HG02884 (cell line): ENCODE measurements at regions not wholly inside any gene's neighbourhood (a gene's known extent, or its start where the extent isn't known, plus 50 kb on each side); places are given as distances from the start of the nearest gene placed in this dataset.
A peak's percentile ranks its signal among the peaks of the same experiment; 100 is the strongest.
"Not testable (repeated sequence)": the region's sequence is repeated elsewhere in the genome, so short reads cannot be mapped to it uniquely, and the experiment has no call there.

ENCODE experiments used
- ATAC-seq: cut with Tn5 transposase; IDR thresholded peaks from one replicate; pipeline ENCODE4 v1.9.1; 2021; ENCODE audit warnings: mild to moderate bottlenecking, moderate library complexity; ENCODE audit not compliant: unreplicated experiment

DNA sequence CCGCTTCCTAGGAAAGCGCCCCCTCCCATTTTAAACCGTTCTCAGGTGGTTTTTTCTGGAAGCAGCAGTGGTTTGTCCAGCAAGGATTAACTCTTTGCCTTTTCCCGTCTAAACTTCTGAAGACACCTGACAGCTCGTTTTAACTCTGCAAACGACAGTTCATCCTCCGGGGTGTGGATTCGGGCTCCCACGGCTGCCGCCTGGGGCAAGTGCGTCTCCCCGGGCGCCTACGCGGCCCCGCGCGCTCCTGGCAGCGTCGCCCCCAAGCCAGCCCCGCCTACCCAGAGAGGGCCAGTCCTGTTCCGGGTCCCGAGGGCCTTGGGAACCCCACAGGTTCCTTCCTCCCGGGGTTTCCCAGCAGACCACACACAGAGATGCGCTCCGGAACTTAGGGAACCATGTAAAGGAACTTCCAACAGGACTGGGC lies 54.4 kb downstream of the PRR18 start:
- no peak for ATAC-seq

DNA sequence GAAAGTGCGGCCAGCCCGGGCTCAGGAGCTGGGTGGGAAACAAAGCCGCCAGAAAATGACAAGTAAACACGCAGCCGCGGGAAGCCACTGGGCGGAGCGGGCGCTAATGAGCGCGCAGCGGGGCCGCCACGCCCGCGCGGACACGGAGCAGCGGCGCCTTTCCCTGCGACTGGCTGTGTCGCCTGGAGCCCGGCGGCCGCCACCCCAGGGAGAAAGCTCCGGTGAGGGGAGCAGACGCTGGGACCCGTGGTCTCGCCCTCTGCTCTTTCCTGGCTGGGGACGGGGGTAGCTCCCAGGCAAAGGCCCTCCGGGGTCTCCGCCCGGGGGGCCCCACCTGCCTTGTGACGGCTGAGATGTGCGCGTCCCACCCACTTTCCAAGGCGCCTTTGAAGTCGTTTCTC lies 54.9 kb downstream of the PRR18 start:
- ATAC-seq, result no peak

GRCh38 chr6:166252601-166253000 lies 55.6 kb downstream of the PRR18 start:
- ATAC-seq, result no peak

DNA sequence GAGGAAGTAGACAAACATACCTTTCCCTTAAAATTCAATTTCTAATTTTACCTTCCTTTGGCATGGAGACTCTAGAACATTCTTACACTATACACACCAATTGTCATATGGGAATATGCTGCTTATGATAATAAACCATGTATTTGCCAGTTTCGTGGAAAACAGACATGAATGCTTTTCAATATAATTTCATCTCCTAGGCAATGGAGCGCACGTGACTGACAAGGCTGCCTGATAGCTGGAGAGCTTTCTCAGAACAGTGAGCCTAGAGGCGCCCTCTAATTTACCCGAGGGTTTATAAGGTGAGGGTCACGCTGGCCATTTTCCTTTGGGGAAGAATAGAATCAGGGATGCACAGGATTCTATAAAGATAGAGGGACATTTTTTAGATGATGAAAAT lies 56.5 kb downstream of the PRR18 start:
- ATAC-seq, result no peak

DNA sequence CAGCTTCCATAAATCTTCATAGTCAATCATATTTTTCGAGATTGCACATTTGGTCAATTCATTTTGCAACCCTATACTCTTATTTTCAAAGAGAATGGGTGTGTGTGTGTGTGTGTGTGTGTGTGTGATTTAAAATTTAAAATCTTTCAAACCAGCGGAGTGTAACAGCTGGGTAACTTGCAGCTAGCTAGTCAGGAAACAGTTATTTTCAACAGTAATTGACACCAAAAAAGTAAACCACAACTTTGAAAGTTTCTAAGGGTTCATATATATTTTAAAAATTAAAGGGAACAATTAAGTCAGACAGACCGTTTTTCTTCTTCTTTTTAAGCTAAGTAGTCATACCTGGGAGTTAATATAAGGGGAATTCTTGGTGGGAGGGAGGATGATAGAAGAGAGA lies 57.0 kb downstream of the PRR18 start:
- ATAC-seq, result no peak

GRCh38 chr6:166249061-166249785 lies 59.0 kb downstream of the PRR18 start:
- not testable (repeated sequence) for ATAC-seq

GRCh38 chr6:166245148-166245547 lies 63.0 kb downstream of the PRR18 start:
- no peak for ATAC-seq

DNA sequence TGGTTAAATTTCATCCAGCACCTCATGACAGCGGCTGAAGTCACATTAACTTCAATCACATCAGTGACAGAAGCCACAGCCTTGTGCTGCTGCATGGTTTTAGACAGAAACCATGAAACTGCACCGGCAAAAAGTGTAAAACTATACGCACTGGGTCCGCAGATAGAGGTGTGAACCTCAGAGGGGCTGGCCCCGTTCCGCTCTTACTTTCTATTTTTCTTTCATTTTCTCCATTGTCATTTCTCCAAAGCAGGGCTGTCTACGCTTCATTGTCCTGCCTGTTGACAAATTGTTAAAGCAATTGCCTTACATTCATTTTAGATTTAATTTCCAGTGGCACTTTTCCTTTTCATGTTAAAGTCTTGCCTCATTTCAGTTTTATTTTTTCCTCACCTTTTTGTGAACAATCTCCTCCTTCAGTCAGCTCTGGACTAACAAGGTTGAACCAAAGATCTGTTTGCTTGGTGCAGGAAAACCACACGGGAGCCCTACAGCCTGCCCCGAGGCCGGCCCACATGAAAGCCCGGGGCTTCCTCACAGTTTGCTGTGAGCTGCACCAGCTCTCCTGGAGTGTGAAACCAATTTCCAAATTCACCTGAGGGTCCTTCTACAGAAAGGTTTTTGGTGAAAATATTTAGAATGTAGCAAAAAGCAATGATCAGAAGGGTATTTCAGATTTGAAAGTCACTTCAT lies 63.7 kb downstream of the PRR18 start:
- ATAC-seq, result peak; percentile 73

DNA sequence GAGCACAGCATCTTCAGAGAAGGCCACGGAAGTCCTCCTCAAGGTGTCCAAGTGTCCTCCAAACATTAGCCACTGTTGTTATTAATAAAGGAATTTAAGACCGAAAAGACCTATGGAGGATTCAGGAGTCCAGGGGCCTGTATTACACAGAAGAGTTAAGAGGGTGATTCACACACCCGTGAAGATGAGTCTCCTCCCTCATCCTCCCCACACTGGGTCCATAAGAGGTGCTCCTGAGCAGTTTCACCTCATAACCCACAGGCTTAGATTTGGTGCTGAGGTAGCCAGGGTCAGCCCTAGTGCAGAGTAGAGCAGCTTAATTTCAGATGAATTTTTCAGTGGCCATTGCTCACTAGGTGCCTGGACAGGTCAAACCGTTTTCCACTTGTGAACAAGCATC lies 65.3 kb downstream of the PRR18 start:
- ATAC-seq, result no peak

DNA sequence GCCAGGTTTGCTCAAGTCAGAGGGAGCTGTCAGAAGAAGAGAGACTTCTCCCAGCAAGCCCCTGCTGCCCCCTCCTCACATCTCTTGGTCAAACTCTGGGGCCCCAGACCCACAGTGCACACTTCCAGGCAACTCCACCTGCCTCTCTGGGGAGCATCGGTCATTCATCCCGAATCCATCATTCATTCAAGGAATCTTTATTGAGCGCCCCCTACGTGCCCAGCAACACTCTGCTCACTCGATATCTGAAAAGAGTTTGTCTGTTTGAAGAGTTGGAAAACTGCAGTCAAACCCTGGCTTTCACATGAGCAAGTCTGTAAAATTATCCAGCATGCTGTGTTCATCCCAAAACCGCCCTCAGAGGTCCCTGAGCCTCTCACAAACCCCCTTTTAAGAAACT lies 66.2 kb downstream of the PRR18 start:
- ATAC-seq, result no peak

GRCh38 chr6:166240889-166241288 lies 67.3 kb downstream of the PRR18 start:
- ATAC-seq, result no peak

GRCh38 chr6:166237617-166238016 lies 70.0 kb upstream of the TBXT start:
- no peak for ATAC-seq

DNA sequence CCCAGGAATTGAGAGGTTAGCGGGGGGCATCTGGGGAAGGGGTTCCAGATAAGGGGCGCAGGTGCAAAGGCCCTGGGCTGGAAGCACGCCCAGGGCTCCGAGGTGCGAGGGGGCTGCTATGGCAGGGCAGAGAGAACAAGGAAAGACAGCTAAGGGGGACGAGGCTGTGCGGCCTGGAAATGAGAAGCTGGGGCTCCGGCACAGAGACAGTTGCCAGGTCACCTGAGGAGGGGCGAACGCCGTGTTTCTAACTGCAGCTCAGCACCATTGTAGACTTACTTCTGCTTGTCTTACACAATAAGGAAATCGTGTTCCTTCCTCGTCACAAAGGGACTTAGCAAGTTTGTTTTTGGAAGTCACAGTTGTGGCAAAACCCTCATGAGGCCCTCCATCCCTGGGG lies 68.9 kb upstream of the TBXT start:
- ATAC-seq, result no peak

DNA sequence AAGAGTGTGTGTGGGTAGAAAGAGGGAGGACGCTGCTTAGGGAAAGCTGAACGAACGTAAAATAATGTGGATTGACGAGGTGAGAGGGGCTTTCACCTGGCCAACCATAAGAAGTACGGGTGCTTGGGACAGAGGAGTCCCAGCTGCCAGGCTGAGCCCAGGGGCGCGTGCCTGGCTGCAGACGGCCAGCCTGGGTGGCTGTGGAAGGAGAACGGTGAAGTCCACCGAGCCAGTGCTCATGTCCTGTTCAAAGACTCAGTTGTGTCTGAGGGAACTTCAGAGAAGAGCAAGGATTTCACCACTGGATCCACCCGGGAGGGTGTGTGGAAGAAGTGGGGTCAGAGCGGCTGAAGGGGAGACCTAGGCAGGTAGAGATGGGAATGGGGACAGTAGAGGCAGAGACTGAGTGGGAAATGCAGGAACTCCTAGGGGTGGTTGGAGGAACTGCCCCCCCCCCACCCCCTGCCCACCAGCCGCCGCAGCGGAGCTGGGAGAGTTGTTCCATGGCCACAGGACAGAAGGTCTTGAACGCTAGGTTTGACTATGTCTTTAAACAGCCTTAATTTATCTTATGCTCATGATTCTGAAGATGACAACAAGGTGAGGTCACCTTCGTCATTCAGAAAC lies 68.1 kb upstream of the TBXT start:
- no peak for ATAC-seq

GRCh38 chr6:166231181-166231580 lies 63.5 kb upstream of the TBXT start:
- ATAC-seq, result not testable (repeated sequence)

DNA sequence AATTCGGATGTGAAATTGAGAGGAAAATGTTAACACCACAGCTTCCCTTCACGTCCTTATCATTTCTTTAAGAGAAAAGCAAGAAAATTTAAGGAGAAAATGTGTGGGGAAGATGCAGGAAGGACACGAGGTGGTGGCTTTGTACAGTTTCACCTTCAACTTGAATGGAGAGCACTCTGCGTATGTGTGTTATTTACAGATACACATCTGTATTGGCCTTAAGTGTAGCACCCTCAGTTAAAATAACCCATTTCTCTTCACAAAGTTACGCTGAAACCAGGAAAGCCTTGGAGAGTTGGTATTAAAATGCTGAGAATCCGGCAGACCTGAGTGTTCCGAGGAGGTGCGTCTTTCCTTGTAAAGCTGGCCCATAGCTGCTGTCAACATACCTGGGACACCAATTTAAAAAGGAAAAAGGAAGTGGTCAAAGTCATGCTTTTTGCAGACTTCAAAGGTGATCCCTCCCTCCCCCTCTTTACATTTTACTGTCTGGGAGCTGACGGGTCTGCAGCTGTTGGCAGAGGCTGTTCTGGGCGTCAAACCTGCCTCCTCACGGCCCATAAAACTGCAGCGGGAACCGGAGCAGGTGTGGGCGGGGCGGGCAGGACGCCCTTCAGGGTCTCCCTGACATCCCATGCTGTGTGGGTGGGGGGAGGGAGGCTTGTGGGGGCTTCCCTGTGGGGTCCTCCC lies 61.3 kb upstream of the TBXT start:
- peak; percentile 72 for ATAC-seq

- ATAC-seq, result no peak
Measured at GRCh38 chr6:166228425-166228824, 60.8 kb upstream of the TBXT start.

GRCh38 chr6:166223079-166223478 lies 55.4 kb upstream of the TBXT start:
- no peak for ATAC-seq

DNA sequence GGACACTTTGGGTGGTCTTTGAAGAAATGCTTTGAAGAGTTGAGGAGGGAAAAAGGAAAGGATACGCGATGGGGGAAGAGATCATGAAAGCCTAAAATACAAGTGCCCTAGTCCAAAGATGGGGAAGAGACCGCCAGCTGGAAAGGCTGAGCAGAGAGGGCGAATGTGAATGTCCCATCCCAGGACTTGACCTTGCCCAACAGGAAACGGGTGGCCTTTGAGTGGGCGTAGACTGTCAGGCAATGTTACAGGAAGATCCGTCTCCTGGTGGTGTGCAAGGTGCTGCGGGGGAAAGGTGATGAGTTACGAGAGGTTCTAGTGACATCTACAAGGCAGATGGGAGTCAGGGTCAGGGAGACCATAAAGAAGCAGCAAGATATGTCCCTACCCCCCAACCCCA lies 55.0 kb upstream of the TBXT start:
- ATAC-seq, result no peak

DNA sequence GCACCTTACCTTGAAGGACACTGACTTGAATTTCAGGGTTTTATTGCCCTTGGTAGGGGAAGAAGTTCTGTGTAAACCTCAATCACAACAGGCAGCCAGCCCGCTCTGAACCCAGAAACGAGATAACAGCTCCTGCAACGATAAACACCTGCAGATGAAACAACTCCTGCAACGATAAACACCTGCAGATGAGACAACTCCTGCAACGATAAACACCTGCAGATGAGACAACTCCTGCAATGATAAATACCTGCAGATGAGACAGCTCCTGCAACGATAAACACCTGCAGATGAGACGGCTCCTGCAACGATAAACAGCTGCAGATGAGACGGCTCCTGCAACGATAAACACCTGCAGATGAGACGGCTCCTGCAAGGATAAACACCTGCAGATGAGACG lies 54.0 kb upstream of the TBXT start:
- ATAC-seq, result no peak

DNA sequence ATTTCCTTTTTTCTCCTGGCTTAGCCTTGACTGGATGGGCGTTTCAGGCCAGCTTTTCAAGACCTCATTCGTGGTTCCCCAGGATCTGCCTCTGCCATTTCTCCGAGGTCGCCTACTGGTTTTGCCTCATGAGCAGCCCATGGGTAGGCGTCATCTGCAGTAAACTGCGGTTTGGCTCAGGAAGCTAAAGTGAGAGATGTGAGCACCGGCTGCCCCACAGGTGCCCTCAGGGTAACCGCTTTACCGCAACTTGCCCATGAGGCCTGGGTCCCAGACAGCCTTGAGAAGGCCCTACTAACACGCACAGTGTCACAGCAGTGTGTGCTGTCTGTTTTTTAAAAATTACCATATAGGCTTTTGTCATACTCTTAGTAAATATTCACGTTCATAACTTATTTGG lies 53.4 kb upstream of the TBXT start:
- no peak for ATAC-seq
